Suppressor macrophage treated with lipopolysaccharide for 4 hours (primary cell): ENCODE measurements at regions not wholly inside any gene's neighbourhood (a gene's known extent, or its start where the extent isn't known, plus 50 kb on each side); places are given as distances from the start of the nearest gene placed in this dataset.
"Not testable (repeated sequence)": the region's sequence is repeated elsewhere in the genome, so short reads cannot be mapped to it uniquely, and the experiment has no call there.

Source experiments
- DNase-seq: peaks from one replicate; pipeline ENCODE4 v3.0.0-alpha.2; 2020

DNA sequence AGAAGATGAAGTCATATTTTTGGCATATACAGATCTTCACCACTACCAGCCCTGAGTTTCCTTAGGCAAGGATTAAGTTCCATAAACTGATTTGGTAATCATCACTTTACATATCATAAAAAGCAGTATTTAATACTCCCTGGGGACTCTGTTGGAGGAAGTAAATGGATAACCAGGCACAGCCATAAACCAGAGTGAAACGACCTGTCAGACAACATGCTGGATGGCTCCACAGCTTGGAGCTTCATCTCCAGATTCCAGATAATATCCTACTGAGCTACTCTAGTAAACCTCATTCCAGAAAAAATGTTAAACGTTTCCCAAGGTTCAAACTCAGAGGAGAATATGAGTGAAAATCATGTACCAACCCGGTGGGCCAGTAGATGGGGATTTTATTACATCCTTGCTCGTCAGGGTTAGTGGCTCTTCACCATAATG, 109.2 kb downstream of the BASP1 start:
- no peak for DNase-seq

DNA sequence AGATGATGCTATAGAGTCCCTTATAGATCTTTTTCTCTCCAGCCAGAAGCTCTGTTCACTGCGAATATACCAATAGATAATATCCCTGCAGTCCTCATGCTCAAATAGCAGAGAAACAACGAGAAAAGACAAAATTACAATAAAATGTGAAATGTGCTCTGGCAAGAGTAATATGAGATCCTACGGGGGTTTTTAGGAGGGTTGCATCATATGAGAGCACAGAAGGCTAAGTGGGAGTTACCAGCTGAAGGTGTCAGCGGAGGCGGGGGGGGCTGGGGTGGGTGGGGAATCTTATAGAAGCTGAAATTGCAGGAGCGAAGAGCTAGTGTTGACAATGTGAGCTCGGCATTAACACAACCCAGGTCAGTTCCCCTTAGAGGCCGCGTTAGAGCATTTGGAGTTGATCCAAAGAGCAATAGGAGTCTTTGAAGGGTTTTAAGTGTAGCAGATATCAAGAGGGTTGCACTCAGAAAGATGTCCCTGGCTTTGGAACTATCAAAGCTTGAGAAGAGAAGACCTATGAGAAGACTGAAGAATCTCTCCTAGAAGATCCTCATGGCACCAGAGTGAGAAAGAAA, 109.7 kb downstream of the BASP1 start:
- DNase-seq: no peak

DNA sequence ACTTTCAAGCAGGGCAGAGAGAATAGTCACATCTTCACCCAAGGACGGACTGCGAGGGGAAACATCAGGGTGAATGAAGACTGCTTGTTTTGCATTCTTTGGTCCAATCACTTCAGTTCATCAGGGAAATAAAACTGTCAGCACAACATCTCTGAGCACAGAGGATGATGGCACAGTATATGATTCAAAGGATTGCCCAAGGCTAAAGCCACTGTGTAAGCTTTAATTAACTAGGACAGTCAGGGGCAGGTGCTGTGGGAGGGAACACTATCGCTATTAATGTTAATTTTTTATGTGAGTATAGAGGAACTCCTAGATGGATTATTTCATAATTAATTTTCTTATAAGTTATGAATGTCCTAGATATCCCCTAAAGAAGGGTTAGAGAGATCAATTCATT, 112.1 kb downstream of the BASP1 start:
- DNase-seq: no peak

DNA sequence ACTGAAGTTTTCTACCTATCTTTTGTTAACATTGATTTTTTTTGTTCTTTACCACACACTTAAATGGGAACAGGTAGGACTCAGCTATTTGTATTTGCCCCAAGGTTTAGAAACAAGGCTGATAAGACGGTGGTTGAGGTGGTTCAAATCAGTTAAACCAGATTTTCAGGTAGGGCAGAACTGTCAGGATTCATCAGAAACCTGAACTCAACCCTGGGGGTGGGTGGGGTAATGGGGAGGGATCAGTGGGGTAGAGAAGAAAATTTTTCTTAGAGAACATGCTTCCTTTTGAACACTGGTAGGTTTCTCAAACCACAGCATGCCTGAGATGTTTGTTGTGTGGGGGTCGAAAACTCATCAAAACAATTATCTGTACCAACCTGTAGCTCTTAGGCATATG, 113.0 kb downstream of the BASP1 start:
- no peak for DNase-seq

DNA sequence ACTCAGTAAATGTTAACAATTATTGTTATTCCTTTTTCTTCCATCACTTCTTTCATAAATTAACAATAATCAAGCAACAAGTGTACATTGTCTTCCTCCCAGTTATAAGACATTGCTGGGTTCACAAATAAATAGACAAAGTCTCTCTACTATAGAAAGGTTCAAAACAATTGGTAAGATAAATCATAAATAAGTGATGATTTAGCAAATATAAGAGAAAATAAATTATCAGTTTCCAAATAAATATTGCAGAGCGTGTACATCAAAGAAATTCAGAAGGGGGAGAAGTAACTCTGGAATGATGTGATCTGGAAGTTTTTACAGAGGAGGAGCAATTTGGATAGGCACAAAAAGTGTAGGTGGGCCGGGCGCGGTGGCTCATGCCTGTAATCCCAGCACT, 114.2 kb downstream of the BASP1 start:
- no peak for DNase-seq

DNA sequence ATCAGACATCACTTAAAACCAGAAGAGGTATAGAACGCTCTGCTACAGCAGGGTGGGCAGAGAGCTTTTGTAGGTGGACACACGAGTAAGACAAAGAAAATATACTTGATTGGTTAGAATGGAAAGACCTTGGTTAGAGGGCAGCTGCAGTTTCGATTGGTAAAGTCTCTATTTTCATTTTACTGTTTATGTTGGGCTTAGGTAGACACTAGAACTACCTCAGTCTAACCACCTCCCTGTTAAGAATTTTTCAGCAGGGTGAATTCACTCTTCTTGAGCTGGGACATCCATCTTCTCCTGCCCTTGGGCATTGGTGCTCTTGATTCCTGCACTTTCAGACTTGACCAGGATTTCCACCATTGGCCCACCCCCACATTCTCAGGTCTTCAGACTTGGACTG, 116.3 kb downstream of the BASP1 start:
- no peak for DNase-seq

DNA sequence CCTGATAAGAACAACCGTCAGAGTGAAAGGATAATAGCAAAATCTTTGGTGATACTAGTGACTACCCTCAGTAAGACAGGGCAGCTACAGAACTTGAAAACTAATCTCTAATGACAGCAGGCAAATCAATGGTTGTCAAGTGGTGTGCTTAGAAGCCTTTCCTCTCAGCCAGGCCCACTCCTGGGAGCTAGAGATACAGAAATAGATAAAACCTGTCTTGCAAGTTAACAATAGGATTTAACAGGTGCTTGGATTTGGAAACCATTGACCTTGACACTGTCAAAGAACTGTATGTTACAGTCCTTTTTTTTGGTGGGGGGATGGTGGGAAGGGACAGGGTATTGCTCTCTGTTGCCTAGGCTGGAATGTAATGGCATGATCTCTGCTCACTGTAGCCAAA, 118.6 kb downstream of the BASP1 start:
- no peak for DNase-seq

DNA sequence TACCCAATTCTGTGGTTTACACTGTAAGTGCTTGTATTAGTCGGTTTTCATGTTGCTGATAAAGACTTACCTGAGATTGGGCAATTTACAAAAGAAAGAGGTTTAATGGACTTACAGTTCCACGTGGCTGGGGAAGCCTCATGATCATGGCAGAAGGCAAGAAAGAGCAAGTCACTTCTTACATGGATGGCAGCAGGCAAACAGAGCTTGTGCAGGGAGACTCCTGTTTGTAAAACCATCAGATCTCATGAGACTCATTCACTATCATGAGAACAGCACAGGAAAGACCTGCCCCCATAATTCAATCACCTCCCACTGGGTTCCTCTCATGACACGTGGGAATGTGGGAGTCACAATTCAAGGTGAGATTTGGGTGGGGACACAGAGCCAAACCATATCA, 119.3 kb downstream of the BASP1 start:
- not testable (repeated sequence) for DNase-seq

DNA sequence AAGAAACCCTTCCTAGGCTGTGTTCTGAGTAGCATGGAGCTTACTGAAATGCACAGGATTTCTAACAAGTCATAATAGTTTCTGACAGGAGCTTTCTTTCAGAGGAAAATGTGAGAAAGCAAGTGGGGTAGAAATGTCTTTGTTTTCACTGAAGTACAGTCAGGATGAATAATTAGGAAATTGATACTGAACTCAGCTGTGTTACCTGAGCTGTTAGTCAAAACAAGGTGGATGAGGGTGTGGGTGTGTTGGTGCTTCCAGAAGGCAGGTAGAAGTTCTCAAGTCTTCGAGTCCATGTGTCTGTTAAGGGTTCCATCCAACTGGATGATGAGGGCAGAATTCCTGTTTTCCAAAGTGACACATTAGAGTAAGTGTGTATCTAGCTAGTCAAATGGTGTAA, 122.4 kb downstream of the BASP1 start:
- DNase-seq: no peak

DNA sequence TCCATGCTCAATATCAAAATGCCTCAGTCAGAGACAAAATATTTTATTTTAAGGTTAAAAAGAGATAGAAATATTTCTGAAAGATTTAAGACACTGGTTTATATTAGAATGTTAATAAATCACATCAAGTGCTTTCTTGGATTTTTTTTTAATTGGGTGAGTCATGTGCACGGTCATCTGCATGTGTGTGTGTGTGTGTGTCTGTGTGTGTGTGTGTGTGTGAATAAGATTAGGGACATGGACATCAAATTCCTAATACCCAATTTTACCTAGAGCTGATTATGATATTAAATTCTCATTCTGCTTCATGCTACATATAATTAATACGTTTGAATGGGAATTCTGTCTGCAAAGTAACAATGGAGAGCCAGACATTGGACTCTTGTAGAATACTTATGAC, 122.9 kb downstream of the BASP1 start:
- no peak for DNase-seq

DNA sequence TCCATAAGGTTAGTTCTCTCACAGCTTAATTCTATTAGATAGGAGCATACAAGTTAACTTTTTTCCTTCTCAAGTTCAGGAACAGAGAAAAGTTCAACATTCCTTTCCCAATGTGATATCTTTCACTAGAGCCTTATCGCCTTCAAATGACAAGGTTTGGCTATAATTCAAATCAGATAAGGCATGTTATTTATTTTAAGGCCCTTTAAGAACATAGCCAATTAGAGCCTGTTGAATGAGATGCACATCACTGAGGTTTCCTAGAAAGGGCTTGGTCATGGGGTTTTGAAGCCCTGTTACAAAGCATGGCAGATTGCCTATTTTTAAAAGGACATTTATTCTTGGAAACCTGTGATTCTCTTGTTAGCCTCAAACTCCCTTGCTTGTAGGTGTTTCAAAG, 123.4 kb downstream of the BASP1 start:
- DNase-seq: no peak

DNA sequence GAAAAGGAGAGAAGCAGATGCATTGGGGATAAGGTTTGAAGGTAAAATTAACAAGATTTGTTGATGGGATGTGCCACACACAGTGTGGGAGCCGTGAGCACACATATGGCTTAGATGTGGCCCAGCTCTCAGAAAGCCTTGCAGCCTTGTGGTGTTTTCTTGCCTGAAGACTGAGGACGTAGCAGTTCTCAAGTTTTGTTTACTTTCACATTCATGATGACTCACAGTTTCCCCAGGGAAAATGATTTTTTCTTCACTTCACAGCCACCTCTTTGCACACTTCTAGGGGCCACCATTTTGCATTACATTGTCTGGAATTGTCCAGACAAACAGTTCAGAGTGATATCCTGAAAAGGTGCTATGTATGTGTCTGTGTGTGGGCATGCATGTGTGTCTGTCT, 126.2 kb downstream of the BASP1 start:
- DNase-seq: peak; percentile 65

DNA sequence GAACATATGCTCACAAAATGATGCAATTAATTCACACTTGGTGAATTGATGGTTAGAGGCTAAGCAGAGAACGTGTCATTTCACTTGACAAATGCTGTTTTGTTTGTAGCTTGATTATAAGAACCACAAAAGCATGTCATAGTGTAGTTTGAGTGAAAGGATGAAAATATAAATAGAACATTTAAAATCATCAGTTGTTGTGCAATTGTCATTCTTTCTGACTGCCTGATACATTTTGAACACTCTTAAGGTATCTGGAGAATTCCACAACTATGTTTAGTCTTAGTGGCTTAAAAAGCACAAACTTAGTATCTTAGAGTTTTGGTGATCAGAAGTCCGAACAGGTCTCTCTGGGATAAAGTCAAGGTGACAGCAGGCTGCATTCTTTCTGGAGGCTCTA, 129.4 kb downstream of the BASP1 start:
- no peak for DNase-seq

DNA sequence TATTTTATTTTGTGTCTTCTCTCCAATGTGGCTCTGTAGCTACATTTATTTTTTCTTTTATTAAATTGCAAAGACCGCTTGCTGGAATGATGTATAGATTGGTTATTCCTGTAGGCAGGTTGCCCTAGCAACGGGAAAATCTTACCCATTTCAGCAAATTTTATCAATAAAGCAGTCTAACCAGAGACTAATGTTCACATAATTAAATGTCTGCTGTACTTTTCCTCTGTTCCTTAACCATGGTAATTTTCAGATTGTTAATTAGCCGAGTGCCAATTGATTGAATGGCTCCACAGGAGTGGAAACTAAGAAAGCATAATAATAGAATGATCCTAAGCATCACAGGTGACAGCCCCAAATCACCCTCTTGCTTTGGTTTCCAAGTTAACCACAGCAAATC, 134.8 kb downstream of the BASP1 start:
- no peak for DNase-seq

DNA sequence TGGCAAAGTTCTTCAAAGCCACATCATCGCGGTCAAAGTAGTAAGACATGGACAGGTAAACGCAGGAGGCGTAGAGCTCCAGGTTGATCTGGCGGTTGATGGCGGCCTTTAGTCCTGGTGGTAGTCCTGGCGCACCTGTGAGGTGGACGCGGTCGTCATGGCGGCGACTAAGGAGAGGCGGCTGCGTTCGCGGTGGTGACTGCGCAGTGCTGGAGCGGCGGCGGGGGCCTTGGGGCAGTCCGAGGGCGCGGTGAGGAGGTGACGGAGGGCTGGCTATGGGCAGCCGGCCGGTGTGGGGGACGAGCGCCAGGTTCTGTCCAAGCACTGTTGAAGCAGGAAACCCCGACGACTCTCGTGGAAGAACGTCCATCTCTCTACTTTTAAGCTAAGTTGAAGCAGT, 136.8 kb downstream of the BASP1 start:
- no peak for DNase-seq

DNA sequence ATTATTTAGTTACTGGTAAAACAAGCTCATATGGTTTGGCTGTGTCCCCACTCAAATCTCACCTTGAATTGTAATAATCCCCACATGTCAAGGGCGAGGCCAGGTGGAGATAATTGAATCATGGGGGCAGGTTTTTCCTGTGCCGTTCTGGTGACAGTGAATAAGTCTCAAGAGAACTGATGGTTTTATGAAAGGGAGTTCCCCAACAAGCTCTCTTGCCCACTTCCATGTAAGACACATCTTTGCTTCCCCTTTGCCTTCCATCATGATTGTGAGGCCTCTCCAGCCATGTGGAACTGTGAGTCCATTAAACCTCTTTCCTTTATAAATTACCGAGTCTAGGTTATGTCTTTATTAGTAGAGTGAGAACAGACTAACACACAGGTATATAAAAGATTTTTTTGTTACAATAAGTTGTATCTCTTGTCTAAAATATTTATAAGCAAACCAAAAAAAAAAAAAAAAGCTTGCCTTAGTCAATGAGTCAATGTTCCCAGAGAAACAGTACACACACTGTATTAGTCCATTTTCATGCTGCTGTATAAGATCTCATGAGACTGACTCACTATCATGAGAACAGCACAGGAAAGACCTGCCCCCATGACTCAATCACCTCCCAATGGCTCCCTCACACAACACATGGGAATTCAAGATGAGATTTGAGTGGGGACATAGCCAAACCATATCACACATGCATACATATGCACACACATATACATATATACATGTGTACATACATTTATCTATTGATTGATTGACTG, 138.3 kb downstream of the BASP1 start:
- DNase-seq: peak; percentile 70

DNA sequence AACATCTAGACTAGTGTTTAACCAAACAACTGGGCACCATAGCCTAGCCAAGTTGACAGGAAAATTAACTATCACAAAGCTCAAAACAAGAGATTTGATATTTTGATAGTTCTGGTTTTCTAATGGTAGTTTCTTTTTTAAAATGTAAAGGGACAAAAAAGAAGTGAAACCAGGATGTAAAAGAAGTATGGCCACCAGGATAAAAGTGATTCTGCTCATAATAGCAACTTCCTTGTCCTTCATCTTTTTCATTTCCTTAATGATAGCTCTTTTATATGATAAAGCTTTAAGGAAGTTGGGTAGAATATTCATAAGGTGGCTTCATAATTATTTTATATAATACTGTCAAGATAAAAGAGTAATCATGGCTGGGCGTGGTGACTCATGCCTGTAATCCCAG, 139.1 kb downstream of the BASP1 start:
- peak; percentile 42 for DNase-seq

DNA sequence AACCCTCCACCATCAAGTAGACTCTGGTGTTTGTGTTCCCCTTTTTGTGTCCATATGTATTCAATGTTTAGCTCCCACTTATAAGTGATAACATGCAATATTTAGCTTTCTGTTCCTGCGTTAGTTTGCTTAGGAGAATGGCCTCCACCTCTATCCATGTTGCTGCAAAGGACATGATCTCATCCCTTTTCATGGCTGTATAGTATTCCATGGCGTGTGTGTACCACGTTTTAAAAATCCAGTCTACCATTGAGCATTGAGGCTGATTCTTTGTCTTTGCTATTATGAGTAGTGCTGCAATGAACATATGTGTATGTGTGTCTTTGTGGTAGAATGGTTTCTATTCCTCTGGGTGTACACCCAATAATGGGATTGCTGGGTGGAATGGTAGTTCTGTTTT, 140.1 kb downstream of the BASP1 start:
- no peak for DNase-seq

DNA sequence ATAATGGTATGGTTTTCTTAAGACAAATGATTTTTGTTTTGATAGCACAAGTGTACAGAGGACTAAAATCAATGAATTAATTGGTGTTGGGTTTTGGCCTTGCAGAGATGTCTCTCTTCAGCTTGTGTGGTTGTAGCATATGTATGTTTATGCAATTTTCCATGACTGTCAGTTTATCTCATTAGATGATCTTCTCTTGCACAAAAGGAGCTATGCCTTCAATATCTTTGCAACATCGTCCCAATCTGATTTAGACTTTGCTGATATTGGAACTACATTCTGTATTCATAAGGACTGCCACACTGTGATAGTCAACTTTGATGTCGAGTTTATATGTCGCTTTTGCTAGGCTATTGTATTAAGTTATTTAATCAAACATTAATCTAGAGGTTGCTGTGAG, 140.0 kb upstream of the TAF11L2 start:
- DNase-seq: no peak

DNA sequence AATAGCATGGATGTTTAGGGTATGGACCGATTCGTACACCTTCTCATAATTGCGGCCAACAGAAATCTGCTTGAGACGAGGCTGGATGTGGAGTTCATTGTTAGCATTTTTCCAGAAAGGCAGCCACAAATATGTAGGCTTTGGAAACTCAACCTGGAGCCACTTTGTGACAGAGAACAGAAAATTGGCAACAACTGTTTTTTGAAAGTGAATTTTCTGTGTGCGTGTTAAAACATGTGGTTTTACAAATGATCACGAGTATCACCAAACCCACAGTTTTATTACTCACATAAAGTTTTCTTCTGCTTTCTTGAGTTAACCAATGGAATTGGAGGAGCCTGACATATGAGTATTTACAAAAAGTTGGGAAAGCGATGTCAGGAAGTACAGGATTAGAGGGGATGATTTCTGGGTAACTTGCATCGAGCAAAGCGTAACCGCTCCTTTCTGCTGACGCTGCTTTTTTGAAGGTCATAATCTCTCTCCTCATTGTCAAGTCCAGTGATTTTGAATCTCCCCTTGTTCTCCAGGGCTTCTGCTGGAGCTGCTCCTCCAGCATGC, 138.5 kb upstream of the TAF11L2 start:
- DNase-seq: peak; percentile 88

DNA sequence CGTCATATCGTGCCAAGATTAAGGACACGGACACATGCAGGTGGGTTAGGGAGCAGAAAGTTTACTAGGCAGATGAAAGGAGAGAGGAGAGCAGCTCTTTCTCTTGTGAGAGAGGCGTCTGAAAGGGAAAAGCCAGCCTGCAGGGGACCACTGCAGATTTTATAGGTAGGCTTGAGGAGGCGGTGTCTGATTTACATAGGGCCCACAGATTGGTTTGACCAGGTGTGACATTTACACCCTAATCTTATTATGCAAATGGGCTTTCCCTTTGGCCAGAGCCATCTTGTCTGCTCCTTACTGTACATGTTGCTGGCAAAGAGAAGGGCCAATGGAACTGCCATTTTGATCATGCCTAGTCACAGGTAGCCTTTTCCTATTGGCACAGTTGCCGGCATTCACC, 137.2 kb upstream of the TAF11L2 start:
- no peak for DNase-seq

DNA sequence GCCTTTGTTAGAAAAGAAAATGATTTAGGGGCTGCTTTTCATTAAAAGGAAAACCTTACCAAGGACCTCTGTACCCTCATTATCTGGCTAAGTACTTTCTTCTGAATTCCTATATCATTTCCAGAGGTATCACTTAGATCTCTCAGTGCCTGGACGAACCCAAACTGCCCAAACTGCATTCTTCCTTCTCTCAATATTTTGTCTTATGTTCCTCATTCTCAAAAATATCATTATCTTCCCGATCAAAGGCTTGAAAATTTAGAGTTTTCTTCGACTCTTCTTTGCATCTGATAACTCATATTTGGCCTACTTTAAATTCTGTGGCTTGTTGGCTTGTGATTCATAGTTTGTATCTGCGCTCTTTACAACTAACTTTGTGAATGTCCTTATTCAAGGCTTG, 136.7 kb upstream of the TAF11L2 start:
- no peak for DNase-seq

DNA sequence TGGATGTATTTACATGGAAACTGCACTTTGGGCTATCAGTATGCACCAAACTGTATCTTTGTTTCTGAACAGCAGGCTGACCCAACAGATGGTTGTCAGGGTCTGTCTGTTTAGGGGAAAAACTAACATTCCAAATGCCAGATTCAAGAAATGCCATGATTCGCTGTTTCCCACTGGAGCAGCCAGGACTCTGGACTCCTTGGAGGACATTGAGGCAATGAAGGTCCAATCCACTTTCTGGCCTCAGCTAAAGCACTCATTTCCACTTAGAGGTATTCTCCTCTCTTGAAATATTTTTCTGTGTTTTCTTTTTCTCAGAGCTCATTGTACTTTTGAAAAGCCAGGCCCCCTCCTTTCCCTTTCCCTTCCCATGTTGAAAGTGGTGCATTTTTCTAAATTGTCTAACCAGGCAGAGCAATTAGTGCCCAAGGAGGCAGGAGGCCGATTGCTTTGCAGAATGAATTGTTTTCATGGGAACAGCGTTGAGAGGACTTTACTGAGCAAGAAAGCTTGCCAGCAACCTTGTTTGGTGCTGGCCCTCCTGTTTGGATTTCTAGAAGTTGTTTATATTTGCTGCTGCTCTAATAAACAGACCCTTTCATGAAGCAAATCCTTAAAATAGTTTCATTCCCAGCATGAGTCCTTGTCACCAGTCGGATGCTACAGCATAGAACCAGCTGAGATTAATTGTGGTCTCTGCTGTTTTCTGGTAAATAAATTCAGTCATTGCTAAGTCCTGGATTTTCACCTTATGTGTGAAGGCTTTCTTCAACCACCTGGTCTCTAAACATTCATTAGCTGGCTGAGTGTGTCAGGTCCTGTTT, 132.8 kb upstream of the TAF11L2 start:
- DNase-seq: no peak

DNA sequence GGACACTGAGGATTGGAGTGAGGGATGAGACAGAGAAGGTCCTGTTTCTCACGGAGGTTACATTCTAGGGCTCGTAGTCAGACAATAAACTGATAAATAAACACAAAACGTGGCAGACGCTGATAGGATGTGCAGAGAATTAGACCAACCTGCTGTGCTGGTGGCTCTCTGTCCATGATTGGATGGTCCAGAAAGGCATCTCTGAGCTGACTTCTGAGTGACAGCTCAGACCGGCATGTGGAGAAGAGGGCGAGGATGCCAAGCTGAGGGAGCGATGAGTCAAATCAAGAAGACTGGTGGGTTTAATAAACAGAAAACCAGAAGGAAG, 132.3 kb upstream of the TAF11L2 start:
- no peak for DNase-seq
